ENCODE measurements at regions not wholly inside any gene's neighbourhood (a gene's known extent, or its start where the extent isn't known, plus 50 kb on each side); places are given as distances from the start of the nearest gene placed in this dataset.

DNA sequence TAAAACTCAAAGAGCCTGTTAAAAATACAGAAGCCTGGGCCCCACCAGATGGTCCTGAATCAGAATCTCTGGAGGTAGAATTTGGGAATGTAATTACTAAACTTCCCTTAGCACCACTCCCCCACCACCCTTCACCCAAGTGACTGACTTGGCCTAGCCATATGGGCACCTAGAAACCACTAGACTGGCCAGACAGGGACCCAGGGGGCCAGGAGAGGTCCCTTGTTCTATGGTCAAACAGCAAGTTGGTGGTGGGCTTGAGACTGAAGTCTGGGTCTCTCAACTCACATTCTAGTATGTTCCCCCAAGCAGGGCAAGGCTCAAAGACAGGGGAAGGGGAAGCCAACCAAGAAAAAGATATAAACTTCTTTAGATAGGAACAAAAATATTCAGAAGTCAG lies 301.5 kb upstream of the TLE3 start:
- Histone ChIP-seq H3K4me1 (no peaks in the 10 kb centered on the region), H3K27ac (no peak overlapping the region), H3K36me3 (no peaks in the 10 kb centered on the region), H3K27me3 (no peaks in the 10 kb centered on the region), H3K4me3 (no peak overlapping the region), H3K9me3 (no peaks in the 10 kb centered on the region)
- no peak for TF ChIP-seq POLR2A (IDR thresholded peaks at IDR 0.05)
- TF ChIP-seq, protein P1, sequence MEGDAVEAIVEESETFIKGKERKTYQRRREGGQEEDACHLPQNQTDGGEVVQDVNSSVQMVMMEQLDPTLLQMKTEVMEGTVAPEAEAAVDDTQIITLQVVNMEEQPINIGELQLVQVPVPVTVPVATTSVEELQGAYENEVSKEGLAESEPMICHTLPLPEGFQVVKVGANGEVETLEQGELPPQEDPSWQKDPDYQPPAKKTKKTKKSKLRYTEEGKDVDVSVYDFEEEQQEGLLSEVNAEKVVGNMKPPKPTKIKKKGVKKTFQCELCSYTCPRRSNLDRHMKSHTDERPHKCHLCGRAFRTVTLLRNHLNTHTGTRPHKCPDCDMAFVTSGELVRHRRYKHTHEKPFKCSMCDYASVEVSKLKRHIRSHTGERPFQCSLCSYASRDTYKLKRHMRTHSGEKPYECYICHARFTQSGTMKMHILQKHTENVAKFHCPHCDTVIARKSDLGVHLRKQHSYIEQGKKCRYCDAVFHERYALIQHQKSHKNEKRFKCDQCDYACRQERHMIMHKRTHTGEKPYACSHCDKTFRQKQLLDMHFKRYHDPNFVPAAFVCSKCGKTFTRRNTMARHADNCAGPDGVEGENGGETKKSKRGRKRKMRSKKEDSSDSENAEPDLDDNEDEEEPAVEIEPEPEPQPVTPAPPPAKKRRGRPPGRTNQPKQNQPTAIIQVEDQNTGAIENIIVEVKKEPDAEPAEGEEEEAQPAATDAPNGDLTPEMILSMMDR (IDR thresholded peaks at IDR 0.05), result no peak
- DNase-seq, result no peak
- intact Hi-C loops (cut with DNase I; ENCODE audit: low total_unique reads), result no loop called here

DNA sequence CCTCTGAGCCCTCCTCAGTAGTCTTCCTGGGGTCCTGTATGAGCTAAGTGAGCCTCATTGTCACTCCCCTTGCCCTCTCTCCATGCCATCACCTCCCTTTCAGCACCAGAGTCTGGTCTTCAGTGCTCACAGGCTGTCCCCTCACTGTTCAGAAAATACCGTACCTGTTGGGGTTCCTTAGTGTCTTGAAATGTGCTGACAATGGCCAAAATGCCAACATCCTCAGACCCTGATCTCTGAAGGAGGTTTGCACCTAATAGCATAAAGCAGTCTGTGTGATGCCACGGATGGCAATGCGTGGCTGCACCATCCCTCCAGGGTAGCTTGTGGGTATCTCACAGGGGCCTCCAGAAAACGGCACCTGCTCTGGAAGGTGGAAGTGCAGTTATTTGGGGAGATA lies 301.0 kb upstream of the TLE3 start:
- Histone ChIP-seq H3K4me3 (no peak overlapping the region), H3K27me3 (no peaks in the 10 kb centered on the region), H3K9me3 (no peaks in the 10 kb centered on the region), H3K4me1 (no peaks in the 10 kb centered on the region), H3K36me3 (no peaks in the 10 kb centered on the region), H3K27ac (no peak overlapping the region)
- TF ChIP-seq, protein P1 (IDR thresholded peaks at IDR 0.05), result no peak
- no peak for TF ChIP-seq POLR2A (IDR thresholded peaks at IDR 0.05)
- DNase-seq, result no peak
- intact Hi-C loops (cut with DNase I; ENCODE audit: low total_unique reads), result no loop called here

DNA sequence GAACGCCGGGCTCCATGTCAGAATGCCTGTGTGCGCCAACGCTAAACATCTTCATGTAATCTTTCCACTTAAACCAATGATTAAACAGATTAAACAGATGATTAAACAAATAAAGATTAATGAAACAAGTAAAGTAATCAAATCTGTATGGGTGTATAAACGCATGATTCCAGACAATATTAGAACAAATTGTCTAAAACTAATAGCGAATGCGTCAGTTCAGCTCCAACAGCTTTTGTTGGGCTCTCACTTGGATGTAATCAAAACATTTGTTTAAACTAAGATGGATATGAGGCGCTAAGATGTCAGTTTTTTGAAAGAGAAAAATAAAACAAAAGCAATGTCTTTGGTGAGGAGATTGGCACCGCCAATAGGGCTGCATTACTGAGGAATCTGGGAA lies 299.1 kb upstream of the TLE3 start:
- H3K36me3 ChIP-seq, result no peaks in the 10 kb centered on the region
- H3K4me3 ChIP-seq, result no peak overlapping the region
- H3K4me1 ChIP-seq, result peaks cover 0 to 6% of the 10 kb centered on the region in 2 donors
- no peak overlapping the region for H3K27ac ChIP-seq
- no peak for DNase-seq
- H3K27me3 ChIP-seq, result no peaks in the 10 kb centered on the region
- H3K9me3 ChIP-seq, result no peaks in the 10 kb centered on the region
- TF ChIP-seq, protein P1 (IDR thresholded peaks at IDR 0.05), result no peak
- no peak for TF ChIP-seq POLR2A (IDR thresholded peaks at IDR 0.05)
- intact Hi-C loops (cut with DNase I; ENCODE audit: low total_unique reads), result no loop called here

DNA sequence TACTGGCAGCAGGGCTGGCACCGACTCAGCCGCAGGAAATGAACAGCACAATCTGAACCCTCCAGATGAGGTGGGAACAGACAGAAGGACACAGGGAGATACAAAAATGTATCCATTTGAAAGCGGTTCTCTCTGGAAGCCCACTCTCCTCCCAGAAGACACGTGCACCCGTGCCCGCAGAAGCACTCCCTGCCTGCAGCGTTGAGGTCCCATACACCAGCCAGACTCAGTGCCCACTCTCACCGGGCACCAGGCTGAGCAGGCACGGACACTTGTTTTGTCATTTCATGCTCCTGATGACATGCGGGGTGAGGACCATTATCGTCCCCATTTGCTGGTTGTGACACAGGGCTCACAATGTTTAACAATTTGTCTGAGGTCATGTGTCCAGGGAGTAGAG lies 297.4 kb upstream of the TLE3 start:
- Histone ChIP-seq H3K4me1 (peaks cover 0 to 6% of the 10 kb centered on the region in 2 donors), H3K27ac (no peak overlapping the region), H3K36me3 (no peaks in the 10 kb centered on the region), H3K4me3 (no peak overlapping the region), H3K9me3 (no peaks in the 10 kb centered on the region), H3K27me3 (no peaks in the 10 kb centered on the region)
- TF ChIP-seq, protein P1 (IDR thresholded peaks at IDR 0.05), result no peak
- TF ChIP-seq POLR2A (IDR thresholded peaks at IDR 0.05), result no peak
- intact Hi-C loops (cut with DNase I; ENCODE audit: low total_unique reads), result no loop called here
- DNase-seq, result peak in 1 of 2 donors; percentile 6

DNA sequence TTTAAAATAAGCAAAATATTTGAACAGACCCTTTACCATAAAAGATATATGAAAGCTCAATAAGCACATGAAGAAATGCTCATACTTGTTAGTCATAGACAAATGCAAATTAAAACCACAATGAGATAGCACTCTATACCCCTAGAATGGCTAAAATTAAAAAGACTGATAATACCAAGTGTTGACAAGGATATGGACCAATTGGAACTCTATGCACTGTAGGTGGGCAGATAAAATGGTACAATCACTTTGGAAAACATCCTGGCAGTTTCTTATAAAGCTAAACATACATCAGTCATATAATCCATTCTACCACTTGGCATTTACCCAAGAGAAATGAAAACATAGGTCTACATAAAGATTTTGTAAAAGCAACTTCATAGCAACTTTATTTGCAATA lies 293.0 kb upstream of the TLE3 start:
- H3K27me3 ChIP-seq, result no peaks in the 10 kb centered on the region
- TF ChIP-seq, protein P1 (IDR thresholded peaks at IDR 0.05), result no peak
- H3K27ac ChIP-seq, result no peak overlapping the region
- no peak overlapping the region for H3K4me3 ChIP-seq
- intact Hi-C loops (cut with DNase I; ENCODE audit: low total_unique reads), result no loop called here
- H3K9me3 ChIP-seq, result no peaks in the 10 kb centered on the region
- H3K4me1 ChIP-seq, result peaks cover 0 to 6% of the 10 kb centered on the region in 2 donors
- H3K36me3 ChIP-seq, result no peaks in the 10 kb centered on the region
- no peak for DNase-seq
